Pancreas (tissue), 10 donors: ENCODE measurements at regions not wholly inside any gene's neighbourhood (a gene's known extent, or its start where the extent isn't known, plus 50 kb on each side); places are given as distances from the start of the nearest gene placed in this dataset.
A peak's percentile ranks its signal among the peaks of the same experiment; 100 is the strongest.

ENCODE experiments used
- ATAC-seq, 4 donors: fragments of 200-7000 bp; cut with Tn5 transposase; one replicate each; pipeline versions ENCODE4 v1.8.0 to v1.9.1; 2020; ENCODE audit warnings: mild to moderate bottlenecking in 4 of 4, moderate library complexity in 4 of 4
- DNase-seq, 6 donors: peaks; one replicate each; pipeline ENCODE4 v3.0.0-alpha.2; 2020
- FAIRE-seq: peaks from 2 replicates; lab custom pipeline; 2012; peaks lifted over from hg19 to GRCh38; lab: Jason Lieb, UNC
- H3K27ac ChIP-seq, 4 donors: fragments of 200-600 bp; sonication (generic); 1 replicate in 3 of 4; 2 replicates in 1 of 4; pipeline versions ENCODE4 v1.5.0 to v1.8.0; 2020
- H3K27me3 ChIP-seq, 4 donors: fragments of 200-600 bp; one replicate each; pipeline ENCODE4 v1.8.0; 2021
- H3K36me3 ChIP-seq, 3 donors: fragments of 200-600 bp; sonication (generic) in 1 of 3; one replicate each; pipeline versions ENCODE4 v1.5.0 to v1.8.0; 2020 to 2021
- H3K4me1 ChIP-seq, 3 donors: fragments of 200-600 bp; one replicate each; pipeline ENCODE4 v1.8.0; 2021
- H3K4me3 ChIP-seq, 4 donors: fragments of 200-600 bp; sonication (generic) in 2 of 4; one replicate each; pipeline versions ENCODE4 v1.5.0 to v1.8.0; 2020 to 2021
- H3K9me3 ChIP-seq, 4 donors: fragments of 200-600 bp; one replicate each; pipeline ENCODE4 v1.8.0; 2021
- WGBS, 2 donors: extraction: QIAGEN DNeasy Blood & Tissue Kit; methylation state at CpG; one replicate each; pipeline ENCODE4 v1.1.7; 2013; 5-methylcytosine and 5-hydroxymethylcytosine counted together
- intact Hi-C, 3 donors: fragments of 100-400 bp; cut with DNase I; formaldehyde crosslinking; loops; one replicate each; pipeline versions ENCODE4 v1.11.1 to v1.14.2; 2022
- TF ChIP-seq, protein P1 (sequence below), 4 donors: fragments of 200-600 bp; sonication (generic) in 3 of 4; IDR thresholded peaks; one replicate each; pipeline versions ENCODE4 v1.5.0 to v1.8.0; 2021; ENCODE audit warnings: antibody characterized with exemption in 4 of 4
- donor health status: healthy with polysubstance abuse.
- donor health status: DM: no; HTN: no; CAD: no; lungs with moderate emphysema.
- donor health status: DM: no; HTN: no; CAD: no.
- donor health status: control.
- donor health status: control.
- donor health status: Bipolar disorder and iron deficiency.
- donor health status: DM: yes; HTN: yes; CAD: no.
- donor health status: DM: no; HTN: no; CAD: no.
- donor health status: DM: no; HTN: no; CAD: no.
- donor health status: DM: yes; HTN: yes; CAD: no.

DNA sequence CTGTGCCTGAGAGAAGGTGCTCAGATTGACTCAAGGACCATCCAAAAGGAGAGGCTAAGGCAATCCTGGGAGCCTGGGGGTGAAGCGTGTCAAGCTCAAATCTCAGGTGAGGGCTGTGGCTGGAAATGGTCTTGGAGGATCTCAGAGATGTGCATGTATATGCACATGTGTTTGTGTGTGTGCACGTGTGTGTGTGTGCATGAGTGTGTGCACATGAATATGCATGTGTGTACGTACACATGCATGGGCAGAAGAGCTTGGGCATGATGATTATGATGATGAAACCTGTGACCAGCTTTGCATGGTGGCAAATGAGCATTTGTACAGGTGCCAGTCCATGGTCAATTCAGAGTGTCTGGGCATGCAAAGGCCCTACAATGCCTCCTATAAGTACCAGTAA, 326.6 kb downstream of the CXCL12 start:
- 90 to 96% methylated on average over 3 of the region's 3 CpGs for WGBS, 2 donors
- H3K4me3 ChIP-seq: no peak overlapping the region
- H3K4me1 ChIP-seq: peaks cover 14 to 29% (median 17%) of the 10 kb centered on the region in 3 donors
- DNase-seq (no peak), FAIRE-seq (no peak), ATAC-seq (no peak)
- H3K27me3 ChIP-seq: no peaks in the 10 kb centered on the region
- no peaks in the 10 kb centered on the region for H3K9me3 ChIP-seq
- H3K36me3 ChIP-seq: no peaks in the 10 kb centered on the region
- peak overlapping the region in 2 of 4 donors; percentile 6 to 8 for H3K27ac ChIP-seq
- TF ChIP-seq, protein P1, sequence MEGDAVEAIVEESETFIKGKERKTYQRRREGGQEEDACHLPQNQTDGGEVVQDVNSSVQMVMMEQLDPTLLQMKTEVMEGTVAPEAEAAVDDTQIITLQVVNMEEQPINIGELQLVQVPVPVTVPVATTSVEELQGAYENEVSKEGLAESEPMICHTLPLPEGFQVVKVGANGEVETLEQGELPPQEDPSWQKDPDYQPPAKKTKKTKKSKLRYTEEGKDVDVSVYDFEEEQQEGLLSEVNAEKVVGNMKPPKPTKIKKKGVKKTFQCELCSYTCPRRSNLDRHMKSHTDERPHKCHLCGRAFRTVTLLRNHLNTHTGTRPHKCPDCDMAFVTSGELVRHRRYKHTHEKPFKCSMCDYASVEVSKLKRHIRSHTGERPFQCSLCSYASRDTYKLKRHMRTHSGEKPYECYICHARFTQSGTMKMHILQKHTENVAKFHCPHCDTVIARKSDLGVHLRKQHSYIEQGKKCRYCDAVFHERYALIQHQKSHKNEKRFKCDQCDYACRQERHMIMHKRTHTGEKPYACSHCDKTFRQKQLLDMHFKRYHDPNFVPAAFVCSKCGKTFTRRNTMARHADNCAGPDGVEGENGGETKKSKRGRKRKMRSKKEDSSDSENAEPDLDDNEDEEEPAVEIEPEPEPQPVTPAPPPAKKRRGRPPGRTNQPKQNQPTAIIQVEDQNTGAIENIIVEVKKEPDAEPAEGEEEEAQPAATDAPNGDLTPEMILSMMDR (IDR thresholded peaks at IDR 0.05): no peak
- intact Hi-C loops: no loop called here

DNA sequence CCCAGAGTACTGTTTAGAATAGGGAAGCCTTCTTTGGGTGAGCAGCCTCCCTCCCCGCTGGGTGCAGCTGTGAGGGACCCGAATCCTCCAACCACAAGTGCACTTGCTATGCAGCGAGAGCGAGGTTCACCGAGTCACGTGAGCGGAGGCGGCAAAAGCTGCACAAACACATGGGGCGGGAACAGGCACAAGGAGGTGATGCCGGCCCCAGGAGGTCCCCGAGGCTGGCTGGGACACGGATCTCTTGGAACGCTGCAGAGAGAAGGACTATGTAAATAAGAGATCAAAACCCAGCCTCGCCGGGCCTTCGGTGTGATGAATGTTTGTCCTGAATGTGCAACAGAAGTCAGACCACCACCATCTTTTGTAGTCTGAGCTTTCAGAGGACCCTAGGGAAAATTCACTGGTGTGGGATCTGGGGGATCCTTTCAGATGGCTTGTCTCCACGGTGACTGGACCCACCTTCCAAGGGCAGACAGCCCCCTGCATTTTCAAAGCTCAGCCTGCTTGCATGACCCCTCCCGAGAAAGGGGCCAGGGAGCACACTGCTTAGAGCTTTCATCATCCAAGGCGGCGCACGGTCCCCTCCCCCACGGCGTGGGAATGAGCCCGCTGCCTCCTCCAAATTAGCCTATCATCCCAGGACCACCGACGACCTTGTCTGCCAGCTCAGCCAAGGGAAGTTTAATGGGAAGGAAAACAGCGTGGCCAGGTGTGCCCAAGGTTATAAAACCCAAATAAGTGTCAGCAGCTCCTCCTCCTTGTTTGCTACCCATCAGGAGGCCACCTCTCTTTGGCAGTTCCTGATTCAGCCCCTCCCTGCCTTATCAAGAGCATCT, 327.7 kb downstream of the CXCL12 start:
- Histone ChIP-seq H3K4me1 (peaks cover 14 to 30% (median 17%) of the 10 kb centered on the region in 3 donors), H3K27ac (peak overlapping the region in 3 of 4 donors; percentile 23 to 59 (median 33)), H3K27me3 (no peaks in the 10 kb centered on the region), H3K36me3 (no peaks in the 10 kb centered on the region), H3K4me3 (no peak overlapping the region), H3K9me3 (no peaks in the 10 kb centered on the region)
- TF ChIP-seq, protein P1 (IDR thresholded peaks at IDR 0.05): no peak
- FAIRE-seq (no peak), ATAC-seq (peak; percentile 89 to 93 (median 92)), DNase-seq (peak; percentile 89 to 96 (median 92))
- intact Hi-C loops: no loop called here
- 11 to 14% methylated on average over 27 of the region's 27 CpGs for whole genome bisulfite sequencing, 2 donors

DNA sequence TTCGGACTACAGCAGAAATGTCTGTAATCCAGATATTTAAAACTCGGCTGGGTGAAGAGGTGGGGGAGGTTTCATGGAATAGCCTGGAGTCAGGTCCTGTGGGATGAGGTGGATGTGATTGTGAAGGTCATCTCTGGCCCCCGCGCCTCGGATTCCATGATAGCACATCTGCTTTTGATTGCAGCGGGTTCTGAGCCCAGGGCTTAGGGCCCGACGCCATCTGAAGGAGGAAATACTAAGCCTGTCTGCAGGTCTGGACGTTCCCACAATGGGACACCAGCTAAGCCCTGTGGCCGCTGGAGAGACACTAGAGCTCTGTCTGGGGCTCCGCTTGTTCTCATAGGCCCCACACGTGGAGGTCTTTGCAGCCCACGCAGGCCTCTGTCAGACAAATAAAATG, 328.7 kb downstream of the CXCL12 start:
- TF ChIP-seq, protein P1 (IDR thresholded peaks at IDR 0.05): no peak
- ATAC-seq: no peak
- DNase-seq: no peak
- Histone ChIP-seq H3K4me1 (peaks cover 17 to 38% (median 18%) of the 10 kb centered on the region in 3 donors), H3K36me3 (no peaks in the 10 kb centered on the region), H3K9me3 (no peaks in the 10 kb centered on the region), H3K4me3 (no peak overlapping the region), H3K27ac (peak overlapping the region in 2 of 4 donors; percentile 23 to 59), H3K27me3 (no peaks in the 10 kb centered on the region)
- 82 to 85% methylated on average over 13 of the region's 13 CpGs for WGBS, 2 donors
- intact Hi-C loops: no loop called here
- no peak for FAIRE-seq

DNA sequence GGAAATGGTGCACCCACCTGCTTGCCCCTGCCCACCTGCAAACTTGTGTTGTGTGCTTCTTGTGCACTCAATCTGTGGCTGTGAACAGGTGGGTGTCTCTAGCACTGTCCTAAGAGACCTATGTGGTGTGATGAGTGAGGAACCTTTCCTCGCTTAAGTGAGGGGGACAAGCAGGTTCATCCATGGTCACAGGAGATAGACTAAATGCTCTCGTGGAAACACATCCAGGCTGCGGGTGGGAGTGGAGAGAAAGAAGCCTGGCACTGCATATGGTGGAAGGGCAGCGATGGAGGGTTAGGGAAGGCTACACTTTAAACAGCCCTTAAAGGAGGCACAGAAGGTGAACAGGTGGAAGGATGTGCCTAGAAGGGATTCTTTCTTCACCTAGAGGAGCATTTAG, 330.9 kb downstream of the CXCL12 start:
- TF ChIP-seq, protein P1 (IDR thresholded peaks at IDR 0.05): no peak
- Histone ChIP-seq H3K4me1 (peaks cover 17 to 37% (median 26%) of the 10 kb centered on the region in 3 donors), H3K4me3 (no peak overlapping the region), H3K36me3 (no peaks in the 10 kb centered on the region), H3K27me3 (no peaks in the 10 kb centered on the region), H3K27ac (no peak overlapping the region), H3K9me3 (no peaks in the 10 kb centered on the region)
- 95 to 97% methylated on average over 4 of the region's 4 CpGs for WGBS, 2 donors
- DNase-seq (no peak), FAIRE-seq (no peak), ATAC-seq (no peak)
- intact Hi-C loops: no loop called here

DNA sequence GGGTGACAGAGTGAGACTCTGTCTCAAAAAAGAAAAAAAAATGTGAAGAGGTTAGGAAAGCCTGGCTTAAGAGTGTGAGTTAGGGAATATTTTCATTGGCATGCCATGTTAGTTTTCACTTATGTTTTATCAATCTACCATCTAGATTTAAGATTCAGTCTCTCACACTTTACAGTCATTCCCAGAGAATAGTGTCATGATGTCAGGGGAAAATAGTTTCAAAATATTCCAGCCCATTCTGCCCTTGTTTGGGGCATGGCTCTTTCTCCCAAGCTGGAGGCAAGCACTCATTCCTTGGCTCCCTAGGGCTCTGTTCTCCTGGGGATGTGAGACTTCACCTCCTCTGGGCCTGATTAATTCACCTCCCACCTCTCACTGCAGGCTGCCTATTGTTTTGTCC, 331.5 kb downstream of the CXCL12 start:
- TF ChIP-seq, protein P1 (IDR thresholded peaks at IDR 0.05): no peak
- no peaks in the 10 kb centered on the region for H3K36me3 ChIP-seq
- H3K27me3 ChIP-seq: no peaks in the 10 kb centered on the region
- intact Hi-C loops: no loop called here
- no peak overlapping the region for H3K27ac ChIP-seq
- peaks cover 17 to 34% (median 25%) of the 10 kb centered on the region in 3 donors for H3K4me1 ChIP-seq
- FAIRE-seq (no peak), DNase-seq (no peak), ATAC-seq (no peak)
- H3K4me3 ChIP-seq: no peak overlapping the region
- H3K9me3 ChIP-seq: no peaks in the 10 kb centered on the region
